Adrenal gland (tissue), 5 donors: ENCODE measurements at regions not wholly inside any gene's neighbourhood (a gene's known extent, or its start where the extent isn't known, plus 50 kb on each side); places are given as distances from the start of the nearest gene placed in this dataset.

Experiments used
- CTCF ChIP-seq, 6 experiments: fragments of 450-650 bp in 4 of 6; fragments of 200-600 bp in 2 of 6; sonication (generic) in 1 of 6; IDR thresholded peaks; 1 replicate in 5 of 6; 2 replicates in 1 of 6; pipeline versions ENCODE4 v1.5.1 to v1.8.0; 2016 to 2021; ENCODE audit warnings: antibody characterized with exemption in 6 of 6, mild to moderate bottlenecking in 2 of 6, moderate library complexity in 1 of 6
- POLR2A ChIP-seq, 2 donors: fragments of 450-650 bp; IDR thresholded peaks; one replicate each; pipeline ENCODE4 v1.6.1; 2017; ENCODE audit warnings: antibody characterized with exemption in 2 of 2, mild to moderate bottlenecking in 2 of 2, moderate library complexity in 1 of 2
- donor health status: DM: no; HTN: no; CAD: no.

- no peak for TF ChIP-seq POLR2A (IDR thresholded peaks at IDR 0.05)
- no peak for TF ChIP-seq CTCF (IDR thresholded peaks at IDR 0.05)
Measured at GRCh38 chr7:24063721-24064120, 220.3 kb upstream of the NPY start.
